ENCODE measurements at regions not wholly inside any gene's neighbourhood (a gene's known extent, or its start where the extent isn't known, plus 50 kb on each side); places are given as distances from the start of the nearest gene placed in this dataset.

DNA sequence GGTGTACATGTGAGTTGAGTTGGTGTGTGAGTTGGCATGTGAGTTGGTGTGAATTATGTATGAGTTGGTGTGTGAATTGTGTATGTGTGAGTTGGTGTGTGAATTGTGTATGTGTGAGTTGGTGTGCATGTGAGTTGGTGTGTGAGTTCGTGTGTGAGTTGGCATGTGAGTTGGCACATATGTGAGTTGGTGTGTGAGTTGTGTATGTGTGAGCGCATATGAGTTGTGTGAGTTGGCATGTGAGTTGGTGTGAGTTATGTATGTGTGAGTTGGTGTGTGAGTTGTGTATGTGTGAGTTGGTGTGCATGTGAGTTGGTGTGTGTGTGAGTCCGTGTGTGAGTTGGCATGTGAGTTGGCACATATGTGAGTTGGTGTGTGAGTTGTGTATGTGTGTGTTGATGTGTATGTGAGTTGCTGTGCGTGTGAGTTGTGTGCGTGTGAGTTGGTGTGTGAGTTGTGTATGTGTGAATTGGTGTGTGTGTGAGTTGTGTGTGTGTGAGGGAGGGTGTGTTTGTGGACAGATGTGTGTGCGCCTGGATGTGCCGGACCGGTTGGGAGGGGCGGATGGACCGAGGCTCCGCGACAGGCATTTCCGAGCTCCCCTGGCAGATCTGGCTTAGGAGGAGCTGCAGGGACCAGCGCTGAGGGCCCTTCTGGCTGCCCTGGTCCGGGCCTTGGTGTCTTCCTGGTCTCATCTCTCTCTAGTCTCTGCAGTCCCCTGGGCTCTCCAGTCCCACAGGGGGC lies 162.5 kb upstream of the IER5L start:
- no peak for DNase-seq

DNA sequence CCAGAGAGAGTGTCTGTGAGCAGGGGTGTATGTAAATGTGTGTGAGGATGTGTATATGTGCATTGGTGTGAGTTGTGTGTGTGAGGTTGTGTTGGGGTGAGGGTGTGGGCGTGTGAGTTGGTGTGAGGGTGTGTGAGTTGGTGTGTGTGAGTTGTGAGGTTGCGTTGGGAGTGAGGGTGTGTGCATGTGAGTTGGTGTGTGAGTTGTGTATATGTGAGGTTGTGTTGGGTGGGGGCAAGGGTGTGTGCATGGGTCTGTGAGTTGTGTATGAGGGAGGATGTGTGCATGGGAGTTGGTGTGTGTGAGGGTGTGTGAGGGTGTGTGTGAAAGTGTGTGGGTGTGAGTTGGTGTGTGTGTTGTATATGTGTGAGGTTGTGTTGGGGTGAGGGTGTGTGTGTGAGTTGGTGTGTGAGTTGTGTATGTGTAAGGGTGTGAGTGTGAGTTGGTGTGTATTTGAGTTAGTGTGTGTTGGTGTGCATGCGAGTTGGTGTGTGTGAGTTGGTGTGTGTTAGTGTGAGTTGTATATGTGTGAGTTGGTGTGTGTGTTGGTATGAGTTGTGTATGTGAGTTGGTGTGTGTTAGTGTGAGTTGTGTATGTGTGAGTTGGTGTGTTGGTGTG lies 161.6 kb upstream of the IER5L start:
- DNase-seq, result no peak

DNA sequence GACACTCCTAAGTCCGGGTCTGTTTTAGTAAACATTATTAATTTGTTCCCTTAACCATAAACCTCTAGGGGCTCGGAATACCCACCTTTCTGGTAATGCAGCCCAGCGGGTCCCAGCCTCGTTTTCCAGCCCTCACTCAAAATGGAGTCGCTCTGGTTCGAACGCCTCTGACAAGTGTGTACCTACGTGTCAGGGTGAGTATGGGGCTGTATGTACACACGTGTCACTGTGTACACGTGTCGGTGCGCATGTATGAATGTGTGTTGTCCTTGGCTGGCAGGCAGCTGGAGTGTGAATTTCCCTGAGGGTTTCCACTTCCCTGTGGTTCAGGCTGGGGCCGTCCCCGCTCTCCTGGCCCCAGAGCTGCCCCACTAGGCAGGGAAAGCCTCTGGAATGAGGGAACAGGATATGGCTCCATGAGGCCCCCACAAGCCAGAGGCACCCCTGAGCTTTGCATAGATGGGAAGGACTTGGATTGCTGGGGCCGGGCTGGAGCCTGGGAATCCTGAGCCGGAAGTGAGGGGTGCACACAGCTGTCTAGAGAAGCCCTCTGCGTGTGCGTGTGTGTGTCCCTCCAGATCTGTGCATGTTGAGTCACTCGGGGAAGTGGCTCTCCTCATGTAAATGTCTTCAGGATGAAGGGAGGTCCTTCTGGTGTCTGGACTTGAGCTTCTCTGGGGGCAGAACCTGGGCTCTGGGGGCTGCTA lies 160.8 kb upstream of the IER5L start:
- DNase-seq, result peak; percentile 69

DNA sequence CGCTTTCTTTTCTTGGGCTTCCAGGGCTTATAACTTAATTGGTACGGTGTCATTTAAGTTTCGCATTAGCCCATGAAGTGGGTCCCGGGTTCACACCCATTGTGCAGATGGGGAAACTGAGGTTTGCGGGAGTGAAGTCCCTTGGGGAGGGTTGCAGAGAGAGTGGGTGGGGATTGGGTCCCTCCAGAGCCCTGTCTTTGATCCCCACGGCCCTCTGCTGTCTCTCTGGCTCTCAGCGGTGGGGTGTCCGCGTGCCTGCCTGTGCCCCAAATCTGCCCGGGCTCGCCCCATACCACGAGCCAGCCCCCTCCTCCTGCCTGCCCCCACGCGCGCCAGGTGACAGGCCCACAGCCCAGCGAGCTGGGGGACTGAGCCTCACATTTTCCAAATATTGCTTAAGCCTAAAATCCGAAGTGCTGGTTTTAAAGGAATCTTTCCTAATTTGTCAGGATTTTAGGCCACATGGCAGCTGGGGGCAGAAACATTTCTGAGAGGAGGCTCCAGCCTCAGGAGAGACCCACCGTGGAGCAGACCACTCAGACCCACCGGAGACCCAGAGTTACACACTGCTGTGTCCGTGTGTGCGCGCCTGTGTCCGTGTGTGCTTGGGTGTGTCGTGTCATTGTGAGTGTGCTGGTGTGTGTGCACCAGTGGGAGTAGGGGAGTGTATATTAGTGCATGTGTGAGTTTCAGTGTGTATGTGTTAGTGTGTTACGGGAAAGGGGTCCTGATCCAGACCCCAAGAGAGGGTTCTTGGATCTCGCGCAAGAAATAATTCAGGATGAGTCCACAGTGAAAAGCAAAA lies 159.5 kb upstream of the IER5L start:
- DNase-seq, result no peak

DNA sequence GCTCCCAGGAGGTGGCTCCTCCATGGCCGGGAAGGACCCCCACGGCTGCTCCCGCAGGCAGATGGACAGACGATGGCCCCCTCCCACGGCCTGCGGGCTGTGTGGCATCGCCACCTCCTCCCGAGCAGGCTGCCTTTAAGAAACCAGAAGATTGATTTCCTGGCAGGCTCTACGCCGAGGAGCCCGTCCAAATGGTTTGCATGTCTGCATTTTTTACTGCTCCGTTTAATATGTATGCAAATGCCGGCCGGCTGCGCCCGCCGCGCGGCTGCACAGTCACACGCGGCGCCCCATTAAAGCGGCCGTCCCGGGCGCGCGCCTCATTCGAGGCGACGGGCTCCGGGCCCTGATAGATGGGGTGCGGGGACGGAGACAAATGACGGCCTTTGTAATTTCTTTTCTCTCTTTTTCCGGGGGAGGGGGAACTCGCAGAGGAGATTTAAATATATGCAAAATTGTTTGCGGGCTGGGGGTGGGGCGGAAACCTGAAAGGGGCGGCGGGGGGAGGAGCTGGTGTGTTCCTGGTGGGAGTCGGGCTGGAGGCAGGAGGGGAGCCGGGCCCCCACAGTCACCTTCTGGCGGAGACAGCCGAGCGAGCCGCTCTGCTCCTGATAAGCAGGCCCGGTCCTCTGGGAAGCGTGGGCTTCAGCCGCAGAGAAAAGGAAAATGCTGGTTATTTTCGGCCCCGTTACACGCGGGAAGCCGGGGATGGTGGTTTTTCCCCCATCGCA lies 158.7 kb upstream of the IER5L start:
- peak; percentile 86 for DNase-seq

DNA sequence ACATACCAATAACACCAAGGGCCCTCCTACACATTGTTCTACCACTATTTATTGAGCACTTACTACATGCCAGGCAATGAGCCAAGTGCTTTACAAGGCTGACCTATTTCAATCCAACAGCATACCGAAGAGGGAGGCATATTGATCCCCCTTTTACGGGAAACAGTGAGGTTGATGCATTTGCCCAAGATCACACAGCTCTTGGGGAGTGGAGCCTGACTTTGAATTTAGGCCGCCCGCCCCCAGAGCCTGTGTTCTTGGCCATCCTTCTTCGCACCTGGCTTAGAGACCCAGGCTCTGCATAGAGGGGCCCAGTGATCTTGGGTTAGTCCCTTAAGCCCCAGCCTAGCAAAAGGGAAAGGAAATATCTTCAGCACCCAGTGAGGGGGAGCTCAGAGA lies 158.1 kb upstream of the IER5L start:
- DNase-seq, result peak; percentile 82

DNA sequence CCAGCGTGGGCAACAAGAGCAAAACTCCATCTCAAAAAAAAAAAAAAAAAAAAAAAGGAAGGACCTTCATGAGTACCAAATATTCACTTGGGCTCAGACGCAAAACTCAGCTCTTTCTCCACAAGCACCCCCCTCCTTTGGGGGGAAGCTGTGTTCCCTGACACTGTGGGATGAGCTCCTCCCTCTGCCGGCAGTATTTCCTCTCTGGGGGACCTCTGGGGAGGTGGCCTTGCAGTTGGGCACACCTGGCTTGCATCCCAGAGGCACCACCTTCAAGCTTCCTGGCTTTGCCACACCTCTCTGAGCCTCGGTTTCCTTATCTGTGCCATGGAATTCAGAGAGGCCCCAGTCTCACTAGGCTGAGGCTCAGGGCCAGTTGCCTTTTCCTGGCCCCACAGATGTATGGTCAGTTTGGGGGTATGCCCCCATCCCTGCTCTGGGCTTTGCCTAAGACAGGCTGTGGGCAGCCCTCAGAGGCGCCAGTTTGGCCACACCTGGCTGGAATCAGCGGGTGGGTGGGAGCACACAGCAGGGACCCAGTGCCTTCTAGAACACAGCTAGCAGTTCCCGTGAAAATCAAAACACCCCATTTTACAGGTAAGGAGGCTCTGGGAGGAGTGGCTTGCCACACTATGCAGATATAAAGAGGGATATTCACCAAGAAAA lies 157.5 kb upstream of the IER5L start:
- DNase-seq, result no peak

DNA sequence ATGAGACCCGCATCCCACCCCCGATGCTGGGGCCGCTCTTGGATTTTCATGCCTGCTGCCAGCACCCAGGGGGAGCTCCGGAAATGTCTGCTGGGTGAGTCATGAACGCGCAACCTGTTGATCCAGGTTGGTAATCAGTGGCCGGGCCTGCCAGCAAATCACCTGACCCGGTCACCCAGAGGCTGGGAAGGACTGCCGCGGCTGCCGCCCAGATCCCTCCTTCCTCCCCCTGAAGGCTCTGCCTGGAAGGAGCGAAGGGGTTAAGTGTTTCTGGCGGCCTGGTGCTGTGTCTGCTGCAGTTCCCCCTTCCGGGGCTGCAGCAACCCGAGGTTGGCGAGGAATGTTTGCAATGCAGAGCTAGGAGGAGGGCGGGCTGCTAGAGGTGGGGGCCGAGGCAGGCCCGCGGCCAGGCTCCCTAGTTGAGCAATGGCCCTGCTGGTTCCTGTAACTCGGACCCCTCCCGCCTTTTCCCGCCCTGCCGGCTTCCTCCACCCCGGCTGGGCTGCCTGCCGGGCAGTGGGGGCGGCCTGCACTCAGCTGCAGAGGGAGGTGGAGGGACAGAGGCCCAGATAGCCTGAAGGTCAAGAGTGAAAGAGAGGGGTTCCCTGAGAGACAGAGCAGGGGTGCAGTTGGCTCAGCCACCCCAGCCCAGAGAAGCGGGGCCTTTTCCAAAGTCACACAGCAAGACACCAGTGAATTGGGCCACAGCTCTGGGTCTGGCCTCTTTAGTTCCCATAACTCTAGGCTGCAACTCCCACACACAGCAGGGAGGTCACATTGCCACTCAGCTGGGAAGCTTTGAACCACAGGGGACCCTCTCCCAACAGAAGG lies 156.3 kb upstream of the IER5L start:
- peak; percentile 99 for DNase-seq

DNA sequence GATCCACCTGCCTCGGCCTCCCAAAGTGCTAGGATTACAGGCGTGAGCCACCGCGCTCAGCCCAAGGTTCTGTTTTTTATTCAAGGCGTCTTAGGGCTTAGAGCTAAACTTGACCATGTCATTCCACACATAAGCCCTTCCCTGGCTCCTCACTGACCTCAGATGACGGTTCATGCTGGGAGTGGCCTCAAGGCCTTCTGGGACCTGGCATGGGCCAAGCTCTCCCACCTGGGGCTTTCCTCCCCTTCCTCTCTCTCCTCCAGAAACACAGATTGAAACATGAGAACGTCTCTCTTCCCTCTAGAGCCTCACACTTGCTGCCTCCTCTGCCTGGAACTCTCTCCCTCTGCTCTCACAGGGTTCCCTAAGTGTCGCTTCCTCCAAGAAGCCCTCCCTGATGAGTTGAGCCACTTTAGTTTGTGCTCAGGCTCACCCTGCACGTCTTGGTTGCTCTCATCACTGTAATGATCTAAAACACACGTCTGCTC lies 155.6 kb upstream of the IER5L start:
- DNase-seq, result no peak

DNA sequence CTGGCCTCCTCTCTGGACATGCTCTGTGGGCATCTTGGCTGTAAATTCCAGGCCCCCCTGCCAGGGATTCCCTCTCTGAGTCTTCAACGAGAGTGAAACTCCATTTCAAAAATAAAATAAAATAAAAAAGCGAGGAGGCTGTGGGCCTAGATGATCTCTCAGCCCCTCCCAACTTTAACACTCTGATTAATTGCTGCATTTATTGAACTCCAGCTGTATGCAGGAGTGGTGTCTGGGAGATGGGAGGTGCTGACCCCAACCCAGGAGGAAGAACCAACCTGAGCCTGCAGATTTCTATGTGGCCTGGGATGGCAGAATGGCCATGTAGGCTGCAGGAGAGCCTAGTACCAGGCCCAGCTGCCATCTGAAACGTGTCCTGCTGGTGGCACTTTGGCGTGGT lies 154.5 kb upstream of the IER5L start:
- no peak for DNase-seq

DNA sequence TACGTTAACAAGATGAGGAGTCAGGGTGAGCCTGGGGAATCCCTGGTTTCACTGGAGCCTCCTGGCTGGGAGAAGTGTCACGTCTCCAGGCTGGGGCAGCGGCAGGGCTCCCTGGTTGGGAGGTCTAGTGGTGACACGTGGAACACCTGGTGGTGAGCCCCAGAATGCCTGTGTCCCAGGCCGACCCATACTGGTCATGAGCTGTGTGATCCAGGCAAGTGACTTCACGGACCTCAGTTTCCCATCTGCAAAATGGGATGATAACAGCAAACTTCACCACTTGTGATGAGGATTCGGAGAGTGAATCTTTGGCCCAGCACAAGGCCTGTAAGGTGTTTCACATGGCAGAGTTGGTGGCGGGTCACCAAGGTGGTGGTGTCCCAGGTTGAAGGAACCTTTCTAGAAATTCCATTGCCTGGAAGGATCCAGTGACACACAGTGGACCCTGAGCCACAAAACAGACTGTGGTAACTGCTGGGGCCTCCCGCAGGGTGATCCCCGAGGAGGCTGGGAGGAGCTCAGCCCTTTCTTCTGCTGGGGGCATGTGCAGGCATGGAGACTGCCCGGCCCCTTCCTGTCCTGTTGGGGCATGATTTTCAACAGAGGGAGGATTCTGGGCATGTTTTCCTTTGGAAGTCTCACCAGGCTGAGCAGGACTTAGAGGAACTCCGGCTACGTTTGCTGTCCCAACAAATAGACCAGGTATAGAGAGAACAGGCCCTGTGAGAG lies 153.9 kb upstream of the IER5L start:
- no peak for DNase-seq

DNA sequence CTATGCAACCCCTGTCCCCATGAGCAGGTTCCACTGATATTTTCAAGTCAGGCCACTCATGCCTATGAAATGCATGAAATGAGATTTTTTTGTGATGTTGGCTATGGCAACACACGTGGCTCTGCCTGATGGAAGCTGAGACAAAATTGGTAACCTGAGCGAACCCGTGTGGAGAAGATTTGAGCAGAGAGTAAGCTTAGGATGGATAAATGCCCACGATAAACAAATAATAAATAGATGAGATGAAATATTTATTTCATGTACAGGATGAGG lies 153.4 kb upstream of the IER5L start:
- no peak for DNase-seq

DNA sequence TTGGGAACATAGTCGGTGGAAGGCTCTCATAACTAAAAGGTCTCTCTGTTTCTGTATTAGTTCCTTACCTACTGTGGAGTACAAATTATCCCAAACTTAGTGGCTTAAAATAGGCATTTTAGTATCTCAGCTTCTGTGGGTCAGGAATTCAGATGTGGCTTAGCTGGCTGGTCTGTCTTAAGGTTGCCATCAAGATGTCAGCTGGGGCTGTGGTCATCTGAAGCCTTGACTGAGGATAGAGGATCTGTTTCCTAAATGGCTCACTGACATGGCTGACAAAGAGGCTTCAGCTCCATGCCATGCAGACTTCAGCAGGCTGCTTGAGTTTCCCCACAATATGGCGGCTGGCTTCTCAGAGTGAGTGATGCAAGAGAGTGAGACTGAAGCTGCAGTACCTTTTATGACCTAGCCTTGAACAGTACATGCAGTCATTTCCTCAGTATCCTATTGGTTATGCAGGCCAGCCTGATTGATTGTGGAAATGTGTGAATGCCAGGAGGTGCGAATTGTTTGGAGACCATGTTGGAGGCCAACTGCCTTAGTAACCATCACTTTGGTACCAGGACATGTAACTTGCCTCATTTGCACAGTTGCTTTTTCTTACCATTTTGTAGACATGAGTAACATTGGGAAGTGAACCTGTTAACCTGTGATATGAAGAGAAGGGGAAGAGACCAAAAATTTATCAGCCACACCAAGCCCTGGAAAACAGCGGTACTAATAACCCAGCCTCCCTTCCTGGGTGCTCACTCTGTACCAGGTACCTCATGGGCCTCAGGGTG lies 152.8 kb upstream of the IER5L start:
- DNase-seq, result no peak

DNA sequence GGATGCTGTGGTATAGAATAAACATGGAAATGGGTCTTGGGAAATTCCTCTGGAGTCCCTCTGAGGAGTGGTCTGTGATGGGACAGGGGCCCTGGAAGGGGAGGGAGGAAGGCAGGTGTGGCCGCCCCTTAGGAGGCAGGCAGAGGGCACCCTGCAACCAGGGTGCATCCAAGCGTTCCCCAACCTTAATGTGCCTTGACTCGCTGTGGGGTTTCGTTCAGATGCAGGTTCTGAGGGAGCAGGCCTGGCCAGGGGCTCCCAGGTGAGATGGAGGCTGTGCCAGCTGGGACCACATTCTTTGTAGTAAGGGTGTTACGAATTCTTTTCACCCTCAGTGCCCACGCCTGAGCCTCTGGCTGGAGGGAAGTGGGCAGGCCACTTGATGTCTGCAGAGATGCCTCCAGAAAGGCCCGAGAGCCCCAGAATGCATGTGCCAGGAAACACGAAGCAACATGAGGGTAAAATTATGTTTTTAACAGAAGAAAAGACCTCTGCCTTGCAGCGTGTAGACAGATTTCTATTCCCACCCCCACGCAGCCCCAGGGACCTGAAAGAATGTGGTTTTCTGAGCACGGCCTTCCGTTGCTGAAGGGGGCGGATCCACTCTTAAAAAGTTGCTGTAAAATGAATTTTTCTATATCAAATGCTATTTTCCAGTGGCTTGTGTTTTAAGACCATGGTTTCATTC lies 150.4 kb upstream of the IER5L start:
- DNase-seq, result no peak

DNA sequence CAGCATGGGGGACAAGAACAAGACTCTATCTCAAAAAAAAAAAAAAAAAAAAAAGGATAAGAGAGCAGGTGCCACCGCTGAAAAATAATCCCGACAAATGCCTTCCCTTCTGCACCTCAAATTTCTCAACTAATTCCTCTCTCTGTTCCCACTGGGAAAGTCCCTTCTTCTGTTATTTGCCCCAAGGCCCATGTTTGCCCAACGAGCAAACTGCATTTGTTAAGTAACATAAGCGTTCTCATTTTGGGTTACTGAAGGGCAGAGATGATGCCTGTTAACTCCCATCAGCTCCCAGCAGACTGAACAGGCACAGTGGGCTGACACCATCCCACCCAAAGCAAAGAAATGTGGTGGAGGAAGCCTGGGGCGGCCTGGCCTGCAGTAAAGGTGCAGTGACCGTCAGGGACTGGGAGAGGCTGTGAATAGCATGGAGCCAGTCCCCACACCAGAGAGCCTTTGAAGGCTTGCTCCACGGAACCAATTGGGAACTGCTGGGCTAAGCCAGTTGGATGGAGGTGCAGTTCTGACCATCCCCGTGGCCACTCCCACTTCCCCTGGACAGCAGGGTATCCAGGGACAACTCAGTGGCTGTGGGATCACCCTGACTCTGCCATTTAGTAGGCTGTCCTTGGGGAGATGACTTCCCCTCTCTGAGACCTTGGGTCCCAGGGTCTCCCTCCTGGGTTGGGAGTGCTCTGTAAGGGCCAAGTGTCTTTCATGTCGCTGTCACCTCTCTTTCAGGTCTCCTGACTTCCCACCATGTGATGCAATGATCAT lies 149.7 kb upstream of the IER5L start:
- no peak for DNase-seq

DNA sequence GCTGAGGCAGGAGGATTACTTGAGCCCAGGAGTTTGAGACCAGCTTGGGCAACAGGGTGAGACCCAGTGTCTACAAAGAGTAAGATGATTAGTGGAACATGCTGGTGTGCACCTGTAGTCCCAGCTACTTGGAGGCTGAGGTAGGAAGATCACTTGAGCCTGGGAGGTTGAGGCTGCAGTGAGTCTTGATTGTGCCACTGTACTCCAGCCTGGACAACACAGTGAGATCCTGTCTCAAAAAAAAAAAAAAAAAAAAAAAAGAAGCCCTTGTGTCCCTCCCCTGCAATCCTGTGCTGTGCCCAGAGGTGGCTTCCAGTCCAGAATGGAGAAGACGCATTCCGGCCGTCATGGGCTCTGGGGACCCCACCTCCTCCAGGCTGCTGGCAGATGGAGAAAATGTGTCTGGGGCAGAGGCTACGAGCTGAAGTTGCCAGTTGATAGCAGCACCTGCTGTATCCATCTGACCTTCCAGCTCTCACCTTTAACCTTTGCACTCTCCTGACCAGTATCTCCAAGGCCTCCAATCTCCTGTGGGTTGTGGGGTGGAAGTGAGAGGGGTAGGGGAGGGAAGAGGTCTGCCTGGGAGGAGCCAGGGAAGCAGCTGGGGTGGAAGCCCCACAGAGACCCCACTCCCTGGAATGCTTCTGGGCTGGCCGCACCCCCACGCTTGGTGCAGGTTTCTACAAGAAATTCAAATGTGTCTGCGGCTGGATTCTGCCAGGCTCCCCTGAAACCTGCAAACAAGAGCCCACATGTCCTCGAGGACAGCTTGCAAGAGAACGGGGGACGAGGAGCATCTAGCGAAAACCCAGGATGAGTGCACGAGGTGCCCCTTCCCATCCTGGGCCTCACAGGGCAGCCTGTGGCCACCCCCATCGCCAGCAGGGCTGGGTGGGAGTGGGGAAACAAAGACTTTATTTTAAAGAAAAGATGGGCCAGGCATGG lies 148.3 kb upstream of the IER5L start:
- no peak for DNase-seq
